Effector CD4-positive, alpha-beta T cell (primary cell): ENCODE measurements at regions not wholly inside any gene's neighbourhood (a gene's known extent, or its start where the extent isn't known, plus 50 kb on each side); places are given as distances from the start of the nearest gene placed in this dataset.

ENCODE experiments used
- DNase-seq: peaks from one replicate; pipeline ENCODE4 v3.0.0-alpha.2; 2020

DNA sequence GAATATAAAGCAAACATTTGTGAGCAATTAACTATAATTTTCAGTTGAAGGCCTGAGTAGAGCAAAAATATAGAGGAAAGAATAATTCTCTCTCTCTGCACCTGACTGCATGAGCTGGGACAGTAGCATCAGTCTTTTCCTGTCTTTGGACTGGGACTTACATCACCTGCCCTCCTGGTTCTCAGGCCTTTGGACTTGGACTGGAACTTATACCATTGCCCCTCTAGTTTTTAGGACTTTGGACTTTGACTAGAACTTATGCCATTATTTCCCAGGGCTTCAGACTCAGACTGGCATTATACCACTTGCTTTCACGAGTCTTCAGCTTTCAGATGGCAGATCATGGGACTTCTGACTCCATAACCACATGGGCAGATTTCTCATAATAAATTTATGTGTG, 81.0 kb upstream of the SLC25A13 start:
- DNase-seq = no peak

DNA sequence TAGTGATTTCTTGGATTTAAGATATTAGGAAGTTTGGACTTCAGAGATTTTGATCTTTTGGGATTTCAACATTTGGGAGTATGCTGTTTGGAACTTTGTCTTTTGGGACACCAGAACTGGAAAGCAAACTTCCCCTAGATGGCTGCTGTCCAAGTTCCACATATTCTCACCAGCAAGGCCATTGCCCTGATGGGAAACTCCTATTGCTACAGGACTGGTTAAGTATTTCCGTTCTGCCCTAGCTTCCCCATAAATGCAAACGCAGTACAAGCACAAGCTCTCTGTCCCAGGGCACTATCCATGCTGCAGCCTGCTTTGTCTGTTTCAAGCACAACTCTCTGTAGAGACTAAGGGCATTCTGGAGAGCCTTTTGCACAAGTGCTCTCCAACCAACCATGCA, 79.3 kb upstream of the SLC25A13 start:
- DNase-seq = no peak

DNA sequence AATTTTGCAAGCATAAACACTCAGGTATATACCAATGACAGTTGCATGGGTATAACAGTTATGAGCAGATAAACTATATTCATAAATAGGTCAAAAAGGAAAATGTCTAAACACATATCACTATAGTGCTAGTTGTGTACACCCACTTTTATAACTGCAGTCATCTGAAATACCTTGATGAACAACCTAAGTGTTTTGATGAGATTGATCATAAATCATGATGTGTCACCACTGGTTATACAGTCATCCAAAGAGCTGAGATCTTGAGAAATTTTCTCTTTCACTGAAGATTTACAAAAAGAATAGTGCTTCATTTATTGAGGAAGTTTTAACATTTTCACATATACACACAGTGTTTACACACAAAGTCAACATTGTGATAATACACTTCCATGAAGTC, 78.6 kb upstream of the SLC25A13 start:
- no peak for DNase-seq

DNA sequence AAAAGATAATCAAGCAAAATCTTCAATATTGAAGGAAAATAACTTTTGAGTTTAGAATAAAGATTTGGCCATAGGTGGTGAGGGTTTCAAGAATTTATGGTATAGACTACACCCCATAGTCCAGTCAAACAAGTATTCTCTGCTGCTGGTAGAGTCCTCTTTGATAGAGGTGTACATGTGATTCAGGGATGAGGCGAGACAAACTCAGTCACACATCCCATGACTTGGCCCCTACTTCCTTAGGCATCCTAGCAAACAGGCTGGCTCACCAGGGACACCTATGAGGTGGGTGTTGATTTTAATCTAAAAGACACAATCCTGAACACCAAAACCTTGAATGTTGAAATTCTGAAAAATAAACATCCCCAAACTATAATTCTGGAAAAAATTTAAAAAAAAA, 78.1 kb upstream of the SLC25A13 start:
- no peak for DNase-seq

DNA sequence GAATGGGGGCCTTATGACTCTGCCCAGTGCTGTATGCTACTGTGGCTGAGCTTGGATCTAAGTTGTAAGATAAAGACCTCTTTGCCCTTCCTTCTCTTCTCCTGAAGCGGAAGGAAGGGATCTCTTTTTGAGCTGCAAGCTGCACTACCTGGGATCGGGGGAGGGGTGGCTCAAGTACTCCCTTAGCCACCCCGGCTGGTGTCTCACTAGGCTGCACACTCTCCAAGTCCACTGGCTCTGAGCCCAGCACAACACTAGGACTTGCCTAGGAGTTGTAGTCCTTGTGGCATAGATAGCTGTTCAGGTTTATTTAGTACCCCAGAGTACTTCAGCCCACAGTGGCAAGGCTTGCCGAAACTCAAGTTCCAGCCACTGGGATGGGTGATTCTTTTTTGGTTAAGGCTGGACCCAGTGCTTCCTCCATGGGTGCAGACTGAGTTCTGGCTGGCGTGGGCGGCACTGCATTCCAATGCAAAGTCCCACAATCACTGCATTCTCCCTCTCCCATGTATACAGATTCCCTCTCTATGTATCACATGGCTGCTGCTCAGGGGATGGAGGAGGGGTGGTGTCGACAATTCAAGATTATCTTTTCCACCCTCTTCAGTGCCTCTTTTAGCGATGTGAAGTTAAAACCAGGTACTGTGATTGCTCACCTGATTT, 76.2 kb upstream of the SLC25A13 start:
- DNase-seq = no peak

DNA sequence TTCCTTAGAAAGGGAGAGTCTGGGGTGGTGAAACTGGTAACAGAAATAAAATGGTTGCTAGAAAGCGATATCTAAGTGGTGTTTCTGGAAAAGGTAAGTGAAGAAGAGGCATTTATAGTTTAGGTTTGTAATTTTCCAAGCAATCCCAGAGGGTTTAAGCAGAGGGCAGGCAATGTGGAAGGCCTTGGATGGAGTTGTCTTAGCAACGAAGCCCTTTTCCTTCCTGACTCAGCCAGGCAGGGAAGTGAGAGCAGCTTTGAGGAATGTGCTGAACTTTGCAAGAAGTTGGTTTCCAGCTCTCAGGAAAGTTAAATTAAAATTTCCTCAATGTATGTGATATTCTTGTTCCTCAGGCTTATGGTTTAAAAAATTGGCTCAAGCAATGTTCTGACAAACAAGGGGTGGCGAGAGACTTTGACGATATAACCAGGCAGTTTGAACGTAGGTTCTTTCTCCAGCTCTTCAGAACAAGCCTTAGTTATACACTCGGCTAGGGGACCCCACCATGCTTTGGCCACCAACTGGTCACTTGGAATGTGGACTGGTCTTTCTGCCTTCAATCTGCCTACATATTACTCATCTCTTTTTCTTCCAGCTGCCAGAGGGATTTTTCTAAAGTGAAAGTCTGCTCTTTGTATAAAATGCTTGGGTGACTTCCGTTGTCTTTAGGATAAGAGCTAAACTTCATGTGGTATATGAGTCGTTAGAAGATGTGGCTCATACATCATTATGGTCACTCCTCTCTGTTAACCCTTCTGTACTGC, 66.9 kb upstream of the SLC25A13 start:
- no peak for DNase-seq

DNA sequence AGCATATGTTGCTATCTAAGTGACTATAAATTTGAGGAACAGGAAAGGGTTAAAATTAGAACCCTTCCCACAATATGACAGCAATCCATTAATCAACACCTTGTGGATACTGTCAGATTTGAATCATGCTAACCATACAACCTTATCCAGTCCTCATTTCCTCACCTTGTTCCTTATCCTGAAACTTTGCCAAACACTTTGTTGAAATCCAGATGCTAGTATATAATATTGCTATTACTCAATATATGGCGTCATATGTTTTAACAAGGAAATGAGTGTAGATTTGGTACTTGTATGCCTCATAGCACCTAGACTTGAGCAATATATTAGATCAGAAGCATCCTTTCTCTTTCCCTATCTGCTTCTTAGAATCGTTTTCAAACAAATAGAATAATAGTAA, 66.3 kb upstream of the SLC25A13 start:
- DNase-seq = no peak

DNA sequence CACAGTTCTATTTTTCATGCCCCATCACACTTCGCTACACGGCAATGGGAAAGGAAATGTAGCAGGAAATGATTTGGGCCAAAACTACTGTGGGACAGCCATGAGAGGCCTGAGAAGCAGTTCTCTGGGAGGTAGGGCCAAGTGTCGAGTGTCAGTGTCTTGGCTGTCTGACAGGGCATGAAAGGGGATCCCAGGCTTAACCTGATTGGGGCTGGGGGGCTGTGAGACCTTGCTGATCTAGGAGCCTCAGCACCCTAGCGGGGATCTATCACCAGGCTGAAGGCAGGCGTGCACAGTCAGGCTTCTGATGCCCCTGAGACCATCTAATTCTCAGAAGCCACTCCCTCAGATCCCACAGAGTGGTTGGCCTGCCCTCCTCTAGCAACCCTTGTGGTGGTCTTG, 58.2 kb upstream of the SLC25A13 start:
- DNase-seq = no peak

DNA sequence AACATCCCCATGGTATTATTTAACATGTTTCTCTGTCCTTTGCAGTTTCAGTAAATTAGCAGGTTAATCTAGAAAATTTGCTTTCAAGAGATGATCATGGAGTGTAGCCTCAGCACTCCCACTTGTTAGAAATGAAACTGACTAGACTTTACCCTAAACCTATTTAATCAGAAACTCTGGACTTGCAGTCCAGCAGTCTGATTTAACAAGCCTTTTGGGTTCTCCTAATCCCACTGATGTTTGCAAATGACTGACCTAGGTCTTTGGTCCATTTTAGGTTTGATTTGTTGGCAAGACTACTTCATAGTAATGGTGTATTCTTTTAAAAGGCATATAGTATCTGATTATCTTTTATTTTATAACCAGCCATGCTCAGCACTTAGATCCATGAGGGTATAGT, 55.5 kb upstream of the SLC25A13 start:
- DNase-seq = no peak
